ENCODE measurements at regions not wholly inside any gene's neighbourhood (a gene's known extent, or its start where the extent isn't known, plus 50 kb on each side); places are given as distances from the start of the nearest gene placed in this dataset.
"Not testable (repeated sequence)": the region's sequence is repeated elsewhere in the genome, so short reads cannot be mapped to it uniquely, and the experiment has no call there.

GRCh38 chr11:23893126-23893525 lies 603.7 kb upstream of the LUZP2 start:
- no peak for DNase-seq

GRCh38 chr11:23897453-23898286 lies 599.2 kb upstream of the LUZP2 start:
- DNase-seq = no peak

GRCh38 chr11:23903044-23903704 lies 593.7 kb upstream of the LUZP2 start:
- DNase-seq = no peak

- no peak for DNase-seq
Measured at GRCh38 chr11:23919455-23919854, 577.4 kb upstream of the LUZP2 start.

- no peak for DNase-seq
Measured at GRCh38 chr11:23923357-23923756, 573.5 kb upstream of the LUZP2 start.

GRCh38 chr11:23924226-23924625 lies 572.6 kb upstream of the LUZP2 start:
- no peak for DNase-seq

GRCh38 chr11:23931443-23931842 lies 565.4 kb upstream of the LUZP2 start:
- no peak for DNase-seq

- DNase-seq = no peak
Measured at GRCh38 chr11:23932485-23932898, 564.4 kb upstream of the LUZP2 start.

- no peak for DNase-seq
Measured at GRCh38 chr11:23933721-23934120, 563.1 kb upstream of the LUZP2 start.

GRCh38 chr11:23934671-23935270 lies 562.1 kb upstream of the LUZP2 start:
- DNase-seq = not testable (repeated sequence)

- not testable (repeated sequence) for DNase-seq
Measured at GRCh38 chr11:23942117-23942815, 554.6 kb upstream of the LUZP2 start.

- no peak for DNase-seq
Measured at GRCh38 chr11:23944923-23945322, 551.9 kb upstream of the LUZP2 start.

- DNase-seq = no peak
Measured at GRCh38 chr11:23947883-23948282, 549.0 kb upstream of the LUZP2 start.

GRCh38 chr11:23948851-23949250 lies 548.0 kb upstream of the LUZP2 start:
- DNase-seq = no peak

GRCh38 chr11:23953951-23954710 lies 542.7 kb upstream of the LUZP2 start:
- no peak for DNase-seq

GRCh38 chr11:23954730-23955129 lies 542.1 kb upstream of the LUZP2 start:
- no peak for DNase-seq

- DNase-seq = no peak
Measured at GRCh38 chr11:23956586-23956985, 540.3 kb upstream of the LUZP2 start.

GRCh38 chr11:23957314-23957713 lies 539.5 kb upstream of the LUZP2 start:
- no peak for DNase-seq

GRCh38 chr11:23959462-23959861 lies 537.4 kb upstream of the LUZP2 start:
- DNase-seq = no peak

GRCh38 chr11:23961503-23962338 lies 535.1 kb upstream of the LUZP2 start:
- no peak for DNase-seq

- DNase-seq = no peak
Measured at GRCh38 chr11:23973244-23973643, 523.6 kb upstream of the LUZP2 start.

GRCh38 chr11:23974051-23974450 lies 522.8 kb upstream of the LUZP2 start:
- no peak for DNase-seq

Measured in hippocampal formation (tissue), 2 donors.